ENCODE measurements at regions not wholly inside any gene's neighbourhood (a gene's known extent, or its start where the extent isn't known, plus 50 kb on each side); places are given as distances from the start of the nearest gene placed in this dataset.

GRCh38 chr16:62882552-62883221, 846.4 kb upstream of the CDH8 start:
- Histone ChIP-seq H3K9ac (ENCODE audit: control insufficient read depth, insufficient read depth, low read length) (no peak overlapping the region), H3K9me3 (replicated peaks; ENCODE audit: control insufficient read depth, insufficient read depth, low read length) (no peaks in the 10 kb centered on the region), H3K27ac (ENCODE audit: control insufficient read depth, insufficient read depth) (no peak overlapping the region), H3K79me2 (ENCODE audit: control insufficient read depth, insufficient read depth, low read length) (no peaks in the 10 kb centered on the region), H3K4me1 (ENCODE audit: control insufficient read depth, insufficient read depth, low read length) (no peaks in the 10 kb centered on the region), H3K4me2 (ENCODE audit: control insufficient read depth, insufficient read depth) (no peak overlapping the region), H2AFZ (ENCODE audit: control insufficient read depth, low read depth, low read length) (no peak overlapping the region), H3K36me3 (ENCODE audit: control insufficient read depth in 2 of 2, insufficient read depth in 2 of 2, low read length in 1 of 2) (no peaks in the 10 kb centered on the region), H3K4me3 (no peak overlapping the region), H3K27me3 (replicated peaks in 1 of 2; ENCODE audit: control insufficient read depth in 2 of 2, insufficient read depth in 2 of 2, low read length in 1 of 2) (no peaks in the 10 kb centered on the region), H4K20me1 (ENCODE audit: control insufficient read depth, insufficient read depth) (no peaks in the 10 kb centered on the region)
- 20% methylated on average over 5 of the region's 5 CpGs for WGBS (ENCODE audit: insufficient coverage, insufficient replicate concordance, low lambda C conversion rate, missing lambda C conversion rate)
- in situ Hi-C loops (cut with MboI) (loop anchor here (25.0 kb wide), 1 partner anchor 95 kb away; no protein-coding TSS in a partner anchor), intact Hi-C loops (cut with micrococcal nuclease; ENCODE audit: unreplicated experiment) (no loop called here)
- RAD21 ChIA-PET (ENCODE audit: unreplicated experiment), result no interaction called here
- DNase-seq (ENCODE audit: low read depth, low spot score) (no peak), FAIRE-seq (no peak), ATAC-seq (no peak)
- POLR2A ChIA-PET, result no interaction called here
- CTCF ChIA-PET, result no interaction called here
- BruUV-seq (replicated peaks), result no TSS peak
- TF ChIP-seq MXI1 (IDR thresholded peaks at IDR 0.05; ENCODE audit: low read depth, low read length), result no peak
- no peak for TF ChIP-seq DPF2 (IDR thresholded peaks at IDR 0.05)
- no peak for TF ChIP-seq TCF12 (IDR thresholded peaks at IDR 0.05; ENCODE audit: low read depth, low read length)
- no peak for TF ChIP-seq PAX5 (IDR thresholded peaks at IDR 0.05; ENCODE audit: borderline replicate concordance, low read depth, low read length)
- TF ChIP-seq BHLHE40 (IDR thresholded peaks at IDR 0.05; ENCODE audit: borderline replicate concordance in 1 of 2, low read depth in 2 of 2, low read length in 1 of 2), result no peak
- no peak for TF ChIP-seq CBFB (IDR thresholded peaks at IDR 0.05; ENCODE audit: low read depth)
- TF ChIP-seq TARDBP (IDR thresholded peaks at IDR 0.05; ENCODE audit: borderline replicate concordance), result no peak
- TF ChIP-seq YY1 (IDR thresholded peaks at IDR 0.05; ENCODE audit: low read depth, low read length), result no peak
- TF ChIP-seq IKZF1 (conservative IDR thresholded peaks at IDR 0.05), result no peak
- TF ChIP-seq BACH1 (IDR thresholded peaks at IDR 0.05; ENCODE audit: borderline replicate concordance), result no peak
- TF ChIP-seq NFXL1 (IDR thresholded peaks at IDR 0.05; ENCODE audit: borderline replicate concordance), result no peak
- TF ChIP-seq YBX1 (IDR thresholded peaks at IDR 0.05), result no peak
- no peak for TF ChIP-seq RFX5 (IDR thresholded peaks at IDR 0.05; ENCODE audit: low read depth, low read length)
- no peak for TF ChIP-seq RBBP5 (conservative IDR thresholded peaks at IDR 0.05)
- TF ChIP-seq SMAD5 (IDR thresholded peaks at IDR 0.05; ENCODE audit: low read depth), result no peak
- SMC1A ChIA-PET (ENCODE audit: uncharacterized antibody, unreplicated experiment), result no interaction called here
